ENCODE measurements at regions not wholly inside any gene's neighbourhood (a gene's known extent, or its start where the extent isn't known, plus 50 kb on each side); places are given as distances from the start of the nearest gene placed in this dataset.
"Not testable (repeated sequence)": the region's sequence is repeated elsewhere in the genome, so short reads cannot be mapped to it uniquely, and the experiment has no call there.

DNA sequence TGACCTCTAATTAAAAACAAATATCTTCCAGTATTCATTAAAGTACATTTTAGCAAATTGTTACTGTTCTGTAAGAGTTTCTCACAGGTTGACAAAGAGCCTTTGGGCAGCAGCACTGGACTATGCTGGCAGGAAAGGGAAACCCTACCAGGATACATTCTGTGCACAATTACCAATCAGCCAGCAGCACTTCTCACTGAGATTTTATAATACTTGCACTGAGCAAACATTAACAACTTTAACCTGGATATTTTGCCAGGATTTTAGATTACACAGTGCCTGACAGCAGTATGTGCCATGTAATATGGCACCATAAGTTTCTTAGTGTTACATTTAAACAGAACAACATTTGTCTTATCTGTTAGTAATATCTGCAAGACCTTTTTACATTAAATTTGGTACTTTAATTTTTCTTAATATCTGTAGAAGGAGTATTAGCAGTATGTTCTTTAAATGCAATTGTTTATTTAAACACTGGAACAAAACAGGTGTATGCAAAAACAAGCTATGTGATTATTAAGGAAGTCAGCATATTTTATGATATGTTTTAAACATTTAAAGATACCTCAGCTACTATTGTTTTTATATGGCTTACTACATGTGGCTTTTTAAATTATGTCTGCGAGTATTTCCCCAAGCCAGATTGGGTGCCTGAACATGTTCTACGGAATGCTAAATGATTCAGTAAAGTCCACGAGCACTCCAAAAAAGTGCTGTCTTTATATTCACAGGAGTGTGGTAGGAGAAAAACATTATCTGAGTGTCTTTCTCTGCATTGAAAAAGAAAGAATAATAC lies 699.0 kb upstream of the LUZP2 start:
- TF ChIP-seq, protein P1, sequence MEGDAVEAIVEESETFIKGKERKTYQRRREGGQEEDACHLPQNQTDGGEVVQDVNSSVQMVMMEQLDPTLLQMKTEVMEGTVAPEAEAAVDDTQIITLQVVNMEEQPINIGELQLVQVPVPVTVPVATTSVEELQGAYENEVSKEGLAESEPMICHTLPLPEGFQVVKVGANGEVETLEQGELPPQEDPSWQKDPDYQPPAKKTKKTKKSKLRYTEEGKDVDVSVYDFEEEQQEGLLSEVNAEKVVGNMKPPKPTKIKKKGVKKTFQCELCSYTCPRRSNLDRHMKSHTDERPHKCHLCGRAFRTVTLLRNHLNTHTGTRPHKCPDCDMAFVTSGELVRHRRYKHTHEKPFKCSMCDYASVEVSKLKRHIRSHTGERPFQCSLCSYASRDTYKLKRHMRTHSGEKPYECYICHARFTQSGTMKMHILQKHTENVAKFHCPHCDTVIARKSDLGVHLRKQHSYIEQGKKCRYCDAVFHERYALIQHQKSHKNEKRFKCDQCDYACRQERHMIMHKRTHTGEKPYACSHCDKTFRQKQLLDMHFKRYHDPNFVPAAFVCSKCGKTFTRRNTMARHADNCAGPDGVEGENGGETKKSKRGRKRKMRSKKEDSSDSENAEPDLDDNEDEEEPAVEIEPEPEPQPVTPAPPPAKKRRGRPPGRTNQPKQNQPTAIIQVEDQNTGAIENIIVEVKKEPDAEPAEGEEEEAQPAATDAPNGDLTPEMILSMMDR (IDR thresholded peaks at IDR 0.05; ENCODE audit: insufficient read depth, low read length, poor library complexity, severe bottlenecking) = no peak
- no peak overlapping the region for H3K4me3 ChIP-seq (replicated peaks; ENCODE audit: low read depth, low read length)

DNA sequence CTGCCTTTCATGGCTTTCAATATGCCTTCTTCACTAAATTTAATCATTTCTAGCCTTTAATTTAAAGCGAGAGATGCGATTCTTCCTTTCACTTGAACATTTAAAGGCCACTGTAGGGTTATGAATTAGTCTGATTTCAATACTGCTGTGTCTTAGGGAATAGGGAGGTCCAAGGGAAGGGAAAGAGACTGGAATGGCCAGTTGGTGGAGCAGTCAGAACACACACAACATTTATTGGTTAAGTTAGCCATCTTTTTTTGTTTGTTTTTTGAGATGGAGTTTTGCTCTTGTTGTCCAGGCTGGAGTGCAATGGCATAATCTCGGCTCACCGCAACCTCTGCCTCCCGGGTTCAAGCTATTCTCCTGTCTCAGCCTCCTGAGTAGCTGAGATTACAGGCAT lies 662.5 kb upstream of the LUZP2 start:
- not testable (repeated sequence) for DNase-seq (ENCODE audit: extremely low read depth, insufficient read length); H3K4me3 ChIP-seq (replicated peaks; ENCODE audit: low read depth, low read length); H3K27me3 ChIP-seq (replicated peaks; ENCODE audit: control insufficient read depth, insufficient read depth, low read length)

More for the DNA sequence above, 699.0 kb upstream of the LUZP2 start:
- H3K36me3 ChIP-seq (ENCODE audit: control insufficient read depth, insufficient read depth, low read length) = no peaks in the 10 kb centered on the region
- no peak for DNase-seq (ENCODE audit: extremely low read depth, insufficient read length)
- no peaks in the 10 kb centered on the region for H3K27me3 ChIP-seq (replicated peaks; ENCODE audit: control insufficient read depth, insufficient read depth, low read length)

DNA sequence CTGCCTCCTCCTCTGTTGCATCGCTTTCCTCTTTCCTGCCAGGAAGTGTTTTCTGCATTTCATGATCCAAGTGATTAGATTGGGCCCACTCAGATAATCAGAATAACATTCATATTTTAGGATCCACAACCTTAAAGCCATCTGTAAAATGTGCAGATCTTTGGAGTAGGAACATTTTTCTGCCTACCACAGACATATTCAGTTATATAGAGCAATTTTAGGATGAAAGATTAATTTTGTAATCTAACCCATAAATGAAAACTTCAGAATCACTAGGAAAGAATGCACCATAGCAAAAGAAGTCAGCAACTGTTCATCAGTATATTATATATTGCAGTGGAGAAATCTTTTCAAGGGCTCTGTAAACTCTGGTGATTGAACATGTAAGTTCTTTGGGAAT lies 659.9 kb upstream of the LUZP2 start:
- DNase-seq (ENCODE audit: extremely low read depth, insufficient read length) = no peak
- TF ChIP-seq, protein P1 (IDR thresholded peaks at IDR 0.05; ENCODE audit: insufficient read depth, low read length, poor library complexity, severe bottlenecking) = no peak
- Histone ChIP-seq H3K4me3 (replicated peaks; ENCODE audit: low read depth, low read length) (no peak overlapping the region), H3K36me3 (ENCODE audit: control insufficient read depth, insufficient read depth, low read length) (no peaks in the 10 kb centered on the region), H3K27me3 (replicated peaks; ENCODE audit: control insufficient read depth, insufficient read depth, low read length) (no peaks in the 10 kb centered on the region)

More for the DNA sequence above, 662.5 kb upstream of the LUZP2 start:
- not testable (repeated sequence) for H3K36me3 ChIP-seq (ENCODE audit: control insufficient read depth, insufficient read depth, low read length)

DNA sequence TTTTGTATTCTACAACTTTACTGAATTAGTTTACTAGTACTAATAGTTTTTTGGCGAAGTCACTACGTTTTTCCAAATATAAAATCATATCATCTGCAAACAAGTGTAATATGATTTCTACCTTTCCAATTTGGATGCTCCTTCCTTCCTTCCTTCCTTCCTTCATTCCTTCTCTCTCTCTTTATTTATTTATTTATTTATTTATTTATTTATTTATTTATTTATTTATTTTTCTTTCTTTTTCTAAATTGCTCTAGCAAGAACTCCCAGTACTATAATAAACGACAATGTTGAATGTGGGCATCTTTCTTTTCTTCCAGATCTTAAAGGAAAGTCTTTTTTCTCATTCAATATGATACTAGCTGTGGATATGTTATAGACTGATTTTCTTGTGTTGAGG lies 656.0 kb upstream of the LUZP2 start:
- Histone ChIP-seq H3K27me3 (replicated peaks; ENCODE audit: control insufficient read depth, insufficient read depth, low read length) (no peaks in the 10 kb centered on the region), H3K4me3 (replicated peaks; ENCODE audit: low read depth, low read length) (no peak overlapping the region), H3K36me3 (ENCODE audit: control insufficient read depth, insufficient read depth, low read length) (no peaks in the 10 kb centered on the region)
- TF ChIP-seq, protein P1 (IDR thresholded peaks at IDR 0.05; ENCODE audit: insufficient read depth, low read length, poor library complexity, severe bottlenecking) = no peak
- DNase-seq (ENCODE audit: extremely low read depth, insufficient read length) = no peak

DNA sequence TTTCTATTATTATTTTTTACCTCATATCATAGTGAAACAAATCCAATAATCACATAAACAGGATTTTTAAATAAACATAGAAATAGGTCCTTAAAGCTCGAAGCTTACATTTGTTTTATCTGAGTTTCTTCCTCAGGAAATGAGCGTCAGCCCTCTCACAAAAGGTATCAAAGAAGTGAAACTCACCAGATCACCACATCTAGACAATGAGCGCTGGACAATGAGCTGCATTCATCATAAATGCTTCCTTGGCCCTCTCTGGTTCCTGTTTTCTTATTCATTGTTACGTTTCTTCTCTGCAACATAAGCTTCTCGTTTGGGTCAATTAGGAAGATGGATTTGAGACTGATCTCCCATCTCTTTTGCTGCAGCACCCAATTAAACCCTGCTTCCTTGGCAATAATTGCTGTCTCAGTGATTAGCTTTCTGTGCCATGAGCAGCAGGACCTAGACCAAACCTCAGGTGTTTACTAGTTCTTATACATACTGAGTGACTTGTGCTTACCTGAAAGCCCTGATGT lies 649.9 kb upstream of the LUZP2 start:
- Histone ChIP-seq H3K4me3 (replicated peaks; ENCODE audit: low read depth, low read length) (no peak overlapping the region), H3K27me3 (replicated peaks; ENCODE audit: control insufficient read depth, insufficient read depth, low read length) (no peaks in the 10 kb centered on the region), H3K36me3 (ENCODE audit: control insufficient read depth, insufficient read depth, low read length) (no peaks in the 10 kb centered on the region)
- DNase-seq (ENCODE audit: extremely low read depth, insufficient read length) = no peak
- TF ChIP-seq, protein P1 (IDR thresholded peaks at IDR 0.05; ENCODE audit: insufficient read depth, low read length, poor library complexity, severe bottlenecking) = no peak

DNA sequence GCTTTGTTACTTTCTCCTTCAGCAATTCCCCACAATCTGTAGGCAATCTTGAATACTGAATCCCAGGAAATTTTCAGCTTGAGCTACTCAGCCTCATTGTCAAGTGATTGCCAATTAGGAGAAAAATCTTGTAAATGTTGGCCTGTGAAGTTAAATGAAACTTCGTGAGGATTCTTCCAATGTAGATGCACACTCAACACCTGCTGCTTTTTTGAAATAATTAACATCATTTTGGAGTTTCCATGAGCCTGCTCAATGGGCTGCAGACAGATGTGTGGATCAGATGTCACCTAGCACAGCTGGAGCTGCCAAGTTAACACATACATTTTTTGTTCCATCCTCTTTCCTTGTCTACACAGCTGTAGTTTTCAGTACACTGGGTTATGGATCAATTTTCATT lies 645.6 kb upstream of the LUZP2 start:
- TF ChIP-seq, protein P1 (IDR thresholded peaks at IDR 0.05; ENCODE audit: insufficient read depth, low read length, poor library complexity, severe bottlenecking) = no peak
- no peak overlapping the region for H3K4me3 ChIP-seq (replicated peaks; ENCODE audit: low read depth, low read length)
- no peaks in the 10 kb centered on the region for H3K27me3 ChIP-seq (replicated peaks; ENCODE audit: control insufficient read depth, insufficient read depth, low read length)
- no peaks in the 10 kb centered on the region for H3K36me3 ChIP-seq (ENCODE audit: control insufficient read depth, insufficient read depth, low read length)
- no peak for DNase-seq (ENCODE audit: extremely low read depth, insufficient read length)

All from GM06990 (cell line).